GM19452 (cell line): ENCODE measurements at regions not wholly inside any gene's neighbourhood (a gene's known extent, or its start where the extent isn't known, plus 50 kb on each side); places are given as distances from the start of the nearest gene placed in this dataset.
"Not testable (repeated sequence)": the region's sequence is repeated elsewhere in the genome, so short reads cannot be mapped to it uniquely, and the experiment has no call there.

Experiments used
- ATAC-seq: cut with Tn5 transposase; IDR thresholded peaks from one replicate; pipeline ENCODE4 v1.9.1; 2021; ENCODE audit not compliant: unreplicated experiment

GRCh38 chr5:28896949-28897348, 1858.6 kb upstream of the CDH9 start:
- no peak for ATAC-seq

DNA sequence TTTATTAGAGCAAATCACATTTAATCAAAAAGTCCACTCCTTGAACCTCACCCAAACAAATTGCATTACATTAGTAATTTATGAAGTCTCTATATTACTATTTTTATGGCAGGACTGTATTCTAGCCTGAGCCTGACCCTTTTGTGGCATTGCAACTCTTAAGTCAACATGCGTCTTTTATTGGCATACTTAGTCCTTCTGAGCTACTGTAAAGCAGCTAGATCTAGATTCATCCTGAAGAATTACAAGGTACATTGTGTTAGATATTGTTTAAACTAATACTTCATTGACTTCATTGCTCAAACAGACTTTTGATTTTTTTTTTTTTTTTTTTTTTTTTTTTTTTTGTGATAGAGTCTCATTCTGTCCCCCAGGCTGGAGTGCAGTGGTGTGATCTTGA, 1842.5 kb upstream of the CDH9 start:
- no peak for ATAC-seq

- no peak for ATAC-seq
These were observed 1838.7 kb upstream of the CDH9 start for GRCh38 chr5:28877050-28877449.

- ATAC-seq: no peak
These were observed 1825.6 kb upstream of the CDH9 start for GRCh38 chr5:28864006-28864405.

DNA sequence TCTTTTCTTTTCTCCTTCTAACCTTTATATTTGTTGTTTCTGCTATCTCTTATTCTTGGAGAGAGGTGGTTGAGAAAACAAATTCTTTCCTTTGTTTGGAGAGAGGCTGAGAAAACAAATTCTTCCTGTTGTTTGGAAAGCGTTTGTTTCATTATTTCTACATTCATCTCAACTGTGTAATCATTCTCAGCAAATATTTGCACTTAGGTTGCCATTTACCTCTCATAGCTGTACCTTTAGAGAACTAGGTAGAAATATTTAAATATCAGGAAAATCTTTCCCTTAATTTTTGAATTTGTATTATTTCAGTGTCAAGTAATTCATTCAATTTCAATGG, 1824.4 kb upstream of the CDH9 start:
- ATAC-seq: no peak

DNA sequence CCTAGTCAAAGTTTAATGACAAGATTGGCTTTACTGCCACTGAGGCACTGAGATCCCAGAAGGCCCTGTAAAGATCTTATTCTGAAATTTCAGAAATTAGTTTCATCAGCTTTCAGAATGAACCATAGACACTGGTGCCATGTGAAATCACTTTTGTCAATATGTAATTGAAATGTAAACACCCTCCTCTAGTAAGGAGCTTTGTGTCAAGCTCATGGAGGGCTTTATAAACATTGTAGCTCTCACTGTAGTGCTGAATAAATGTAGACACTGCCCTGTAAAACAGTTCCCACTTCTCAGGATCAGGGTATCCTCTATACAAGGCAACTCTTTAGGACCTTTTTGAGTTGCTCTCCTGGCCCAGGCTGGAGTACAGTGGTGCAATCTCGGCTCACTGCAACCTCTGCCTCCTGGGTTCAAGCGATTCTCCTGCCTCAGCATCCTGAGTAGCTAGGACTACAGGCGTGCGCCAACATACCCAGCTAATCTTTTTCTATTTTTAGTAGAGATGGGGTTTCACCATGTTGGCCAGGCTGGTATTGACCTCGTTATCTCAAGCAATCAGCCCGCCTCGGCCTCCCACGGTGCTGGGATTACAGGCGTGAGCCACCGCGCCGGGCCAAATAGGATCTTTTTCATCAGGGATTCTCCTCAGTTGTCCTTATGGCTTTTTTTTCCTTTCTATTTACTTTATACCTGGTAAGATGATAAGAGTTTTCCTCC, 1823.9 kb upstream of the CDH9 start:
- no peak for ATAC-seq

- no peak for ATAC-seq
These were observed 1817.2 kb upstream of the CDH9 start for GRCh38 chr5:28855626-28856025.

GRCh38 chr5:28850320-28850921, 1812.0 kb upstream of the CDH9 start:
- no peak for ATAC-seq

DNA sequence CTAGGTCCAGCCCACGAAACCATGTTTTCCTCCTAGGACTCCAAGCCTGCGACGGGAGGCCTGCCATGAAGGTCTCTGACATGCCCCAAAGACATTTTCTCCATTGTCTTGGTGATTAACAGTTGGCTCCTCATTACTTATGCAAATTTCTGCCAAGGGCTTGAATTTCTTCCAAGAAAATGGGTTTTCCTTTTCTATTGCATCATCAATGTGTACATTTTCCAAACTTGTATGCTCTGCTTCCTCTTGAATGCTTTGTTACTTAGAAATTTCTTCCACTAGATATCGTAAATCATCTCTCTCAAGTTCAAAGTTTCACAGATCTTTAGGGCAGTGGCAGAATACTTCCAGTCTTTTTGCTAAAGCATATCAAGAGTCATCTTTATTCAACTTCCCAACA, 1792.7 kb upstream of the CDH9 start:
- ATAC-seq: no peak

DNA sequence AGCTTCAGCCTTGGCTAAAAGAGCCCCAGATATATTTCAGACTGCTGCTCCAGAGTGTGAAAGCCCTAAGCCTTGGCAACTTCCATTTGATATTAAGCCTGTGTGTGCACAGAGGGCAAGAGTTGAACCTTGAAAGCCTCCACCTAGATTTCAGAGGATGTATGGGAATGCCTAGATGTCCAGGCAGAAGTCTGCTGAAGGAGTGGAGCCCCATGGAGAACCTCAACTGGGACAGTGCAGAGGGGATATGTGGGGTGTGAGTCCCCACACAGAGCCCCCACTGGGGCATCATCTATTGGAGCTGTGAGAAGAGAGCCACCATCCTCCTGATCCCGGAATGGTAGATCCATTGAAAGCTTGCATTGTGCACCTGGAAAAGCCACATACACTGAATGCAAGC, 1784.8 kb upstream of the CDH9 start:
- no peak for ATAC-seq

- no peak for ATAC-seq
These were observed 1783.7 kb upstream of the CDH9 start for GRCh38 chr5:28822071-28822470.

GRCh38 chr5:28810751-28811136, 1772.4 kb upstream of the CDH9 start:
- no peak for ATAC-seq

GRCh38 chr5:28809811-28810750, 1771.7 kb upstream of the CDH9 start:
- ATAC-seq: no peak

- ATAC-seq: no peak
These were observed 1770.8 kb upstream of the CDH9 start for GRCh38 chr5:28808967-28809810.

DNA sequence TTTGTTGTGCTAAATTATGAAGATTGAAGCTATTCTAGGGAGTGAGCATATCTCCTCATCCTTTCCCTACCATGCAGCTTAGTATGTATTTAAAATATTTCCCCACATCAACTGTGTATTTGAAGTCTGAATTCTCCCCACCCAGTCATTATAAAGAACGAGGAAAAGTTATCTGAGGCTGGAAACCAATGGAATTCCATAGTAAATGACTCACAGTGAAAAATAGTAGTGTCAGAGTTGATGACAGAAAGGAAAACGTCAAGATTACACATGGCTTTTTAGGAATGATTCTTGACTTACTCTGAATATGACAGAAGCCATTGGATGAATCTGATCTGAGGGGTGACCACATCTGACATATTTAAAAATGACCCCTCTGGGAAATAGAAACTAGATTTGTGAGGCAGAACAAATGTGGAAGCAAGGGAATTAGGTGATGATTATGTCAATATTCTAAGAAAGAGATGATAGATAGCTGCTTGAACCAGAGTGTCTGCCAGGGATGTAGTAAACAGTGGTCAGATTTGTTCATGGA, 1768.9 kb upstream of the CDH9 start:
- no peak for ATAC-seq

GRCh38 chr5:28799035-28799434, 1760.6 kb upstream of the CDH9 start:
- ATAC-seq: not testable (repeated sequence)

DNA sequence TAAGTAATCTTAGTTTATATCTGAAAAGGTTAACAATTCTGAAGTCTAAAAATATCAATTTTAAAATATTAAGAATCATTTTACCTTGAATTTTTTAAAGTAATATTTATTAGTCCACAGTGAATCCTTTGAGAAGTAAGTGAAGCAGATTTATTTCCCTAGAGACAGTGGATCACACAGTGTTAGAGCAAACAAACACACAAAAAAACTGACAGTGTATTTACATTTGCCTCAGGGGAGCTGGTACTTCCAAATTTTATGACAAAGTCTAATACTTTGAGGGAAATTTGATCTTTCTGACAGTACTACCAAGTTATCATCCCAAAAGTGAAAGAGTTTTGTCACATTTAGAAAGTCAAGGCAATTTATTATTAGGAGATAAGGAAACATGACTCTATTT, 1750.6 kb upstream of the CDH9 start:
- no peak for ATAC-seq

DNA sequence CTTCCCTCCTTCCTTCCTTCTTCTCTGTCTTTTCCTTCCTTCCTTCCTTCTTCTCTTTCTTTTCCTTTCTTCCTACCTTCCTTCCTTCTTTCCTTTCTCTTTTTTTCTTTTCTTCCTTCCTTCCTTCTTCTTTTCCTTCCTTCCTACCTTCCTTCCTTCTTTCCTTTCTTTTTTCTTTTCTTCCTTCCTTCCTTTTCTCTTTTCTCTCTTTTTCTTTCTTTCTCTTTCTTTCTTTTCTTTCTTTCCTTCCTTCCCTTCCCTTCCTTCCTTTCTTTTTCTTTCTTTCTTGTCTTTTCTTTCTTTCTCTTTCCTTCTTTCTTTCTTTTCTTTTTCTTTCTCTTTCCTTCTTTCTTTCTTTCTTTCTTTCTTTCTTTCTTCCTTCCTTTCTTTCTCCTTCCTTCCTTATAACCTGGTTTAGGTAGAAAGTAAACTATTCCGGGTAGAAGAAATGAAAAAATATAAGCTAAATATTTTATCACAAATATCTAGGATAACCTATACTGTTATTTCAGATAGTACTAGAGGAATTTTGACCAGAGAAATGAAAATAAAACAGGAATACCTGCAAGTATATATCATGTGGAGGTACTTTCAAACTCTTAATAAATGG, 1741.8 kb upstream of the CDH9 start:
- no peak for ATAC-seq

GRCh38 chr5:28779161-28779754, 1740.9 kb upstream of the CDH9 start:
- ATAC-seq: no peak

- no peak for ATAC-seq
These were observed 1731.9 kb upstream of the CDH9 start for GRCh38 chr5:28770307-28770706.
